ENCODE measurements at regions not wholly inside any gene's neighbourhood (a gene's known extent, or its start where the extent isn't known, plus 50 kb on each side); places are given as distances from the start of the nearest gene placed in this dataset.

- no peak for TF ChIP-seq CTCF (IDR thresholded peaks at IDR 0.05)
- TF ChIP-seq POLR2A (IDR thresholded peaks at IDR 0.05) = no peak
These were observed 488.3 kb upstream of the GOLIM4 start for GRCh38 chr3:168583977-168584376.

All from adrenal gland (tissue), 5 donors.